Trophoblast cell (in vitro differentiated cells and primary cell): ENCODE measurements at regions not wholly inside any gene's neighbourhood (a gene's known extent, or its start where the extent isn't known, plus 50 kb on each side); places are given as distances from the start of the nearest gene placed in this dataset.

Experiments
- DNase-seq, 2 donors: peaks; one replicate each; pipeline ENCODE4 v3.0.0-alpha.2; 2016
- H2AFZ ChIP-seq: 2 replicates; pipeline ENCODE4 v1.6.1; 2013; ENCODE audit warnings: low read length, moderate library complexity, mild to moderate bottlenecking; ENCODE audit not compliant: insufficient read depth, poor library complexity
- H2AK5ac ChIP-seq: 2 replicates; pipeline ENCODE4 v1.6.1; 2013; ENCODE audit warnings: mild to moderate bottlenecking, low read length
- H2BK120ac ChIP-seq: 2 replicates; pipeline ENCODE4 v1.6.1; 2013; ENCODE audit warnings: low read length, mild to moderate bottlenecking, moderate library complexity; ENCODE audit not compliant: insufficient read depth, poor library complexity
- H2BK12ac ChIP-seq: 2 replicates; pipeline ENCODE4 v1.6.1; 2013; ENCODE audit warnings: mild to moderate bottlenecking, low read length, moderate library complexity
- H2BK5ac ChIP-seq: 2 replicates; pipeline ENCODE4 v1.6.1; 2013; ENCODE audit warnings: low read length, low read depth, moderate library complexity, mild to moderate bottlenecking; ENCODE audit not compliant: poor library complexity
- H3K14ac ChIP-seq: 2 replicates; pipeline ENCODE4 v1.6.1; 2013; ENCODE audit warnings: mild to moderate bottlenecking, low read length
- H3K18ac ChIP-seq: 2 replicates; pipeline ENCODE4 v1.6.1; 2013; ENCODE audit warnings: mild to moderate bottlenecking, low read length
- H3K23ac ChIP-seq: 2 replicates; pipeline ENCODE4 v1.6.1; 2013; ENCODE audit warnings: low read length
- H3K27ac ChIP-seq: 2 replicates; pipeline ENCODE4 v1.5.1; 2013; ENCODE audit warnings: low read depth, mild to moderate bottlenecking, inconsistent platforms, low read length, moderate library complexity
- H3K27me3 ChIP-seq: 2 replicates; pipeline ENCODE4 v1.6.1; 2013; ENCODE audit warnings: inconsistent platforms, mild to moderate bottlenecking, low read length, moderate library complexity; ENCODE audit not compliant: insufficient read depth
- H3K36me3 ChIP-seq, 2 experiments: 1 replicate in 1 of 2; 2 replicates in 1 of 2; pipeline ENCODE4 v1.6.1; 2013; ENCODE audit warnings: low read length in 2 of 2, mild to moderate bottlenecking in 2 of 2, moderate library complexity in 1 of 2; ENCODE audit not compliant: insufficient read depth in 2 of 2, control insufficient read depth in 1 of 2
- H3K4ac ChIP-seq: 2 replicates; pipeline ENCODE4 v1.6.1; 2013; ENCODE audit warnings: low read depth, mild to moderate bottlenecking, low read length, moderate library complexity
- H3K4me1 ChIP-seq, 2 experiments: 1 replicate in 1 of 2; 2 replicates in 1 of 2; pipeline ENCODE4 v1.6.1; 2013; ENCODE audit warnings: low read length in 2 of 2, mild to moderate bottlenecking in 2 of 2, moderate library complexity in 1 of 2; ENCODE audit not compliant: insufficient read depth in 2 of 2, control insufficient read depth in 1 of 2
- H3K4me2 ChIP-seq: 2 replicates; pipeline ENCODE4 v1.6.1; 2013; ENCODE audit warnings: inconsistent platforms, mild to moderate bottlenecking, low read length, moderate library complexity
- H3K4me3 ChIP-seq: 2 replicates; pipeline ENCODE4 v1.5.1; 2013; ENCODE audit warnings: mild to moderate bottlenecking, low read depth, low read length, inconsistent platforms
- H3K79me1 ChIP-seq: one replicate; pipeline ENCODE4 v1.6.1; 2013; ENCODE audit warnings: low read length
- H3K79me2 ChIP-seq: 2 replicates; pipeline ENCODE4 v1.6.1; 2013; ENCODE audit warnings: low read length, mild to moderate bottlenecking; ENCODE audit not compliant: control insufficient read depth, insufficient read depth, poor library complexity
- H3K9ac ChIP-seq: 2 replicates; pipeline ENCODE4 v1.6.1; 2013; ENCODE audit warnings: mild to moderate bottlenecking, low read length
- H3K9me3 ChIP-seq: 2 replicates; pipeline ENCODE4 v1.6.1; 2013; ENCODE audit warnings: low read depth, mild to moderate bottlenecking, control low read depth, inconsistent platforms, low read length; ENCODE audit not compliant: insufficient read depth
- H4K12ac ChIP-seq: 2 replicates; pipeline ENCODE4 v1.6.1; 2013; ENCODE audit warnings: low read depth, mild to moderate bottlenecking, low read length, moderate library complexity
- H4K8ac ChIP-seq: 2 replicates; pipeline ENCODE4 v1.6.1; 2013; ENCODE audit warnings: low read depth, mild to moderate bottlenecking, low read length, moderate library complexity
- H4K91ac ChIP-seq: one replicate; pipeline ENCODE4 v1.6.1; 2013; ENCODE audit warnings: low read depth, mild to moderate bottlenecking, low read length, moderate library complexity
- WGBS: extraction: QIAGEN DNeasy Blood & Tissue Kit; methylation state at CpG from one replicate; pipeline ENCODE4 v1.1.7; 2013; ENCODE audit warnings: missing lambda C conversion rate; ENCODE audit not compliant: insufficient read length, insufficient coverage; ENCODE audit errors: extremely low coverage; 5-methylcytosine and 5-hydroxymethylcytosine counted together

GRCh38 chr12:94712815-94713515 lies 62.6 kb upstream of the TMCC3 start:
- H3K23ac ChIP-seq, result no peak overlapping the region

DNA sequence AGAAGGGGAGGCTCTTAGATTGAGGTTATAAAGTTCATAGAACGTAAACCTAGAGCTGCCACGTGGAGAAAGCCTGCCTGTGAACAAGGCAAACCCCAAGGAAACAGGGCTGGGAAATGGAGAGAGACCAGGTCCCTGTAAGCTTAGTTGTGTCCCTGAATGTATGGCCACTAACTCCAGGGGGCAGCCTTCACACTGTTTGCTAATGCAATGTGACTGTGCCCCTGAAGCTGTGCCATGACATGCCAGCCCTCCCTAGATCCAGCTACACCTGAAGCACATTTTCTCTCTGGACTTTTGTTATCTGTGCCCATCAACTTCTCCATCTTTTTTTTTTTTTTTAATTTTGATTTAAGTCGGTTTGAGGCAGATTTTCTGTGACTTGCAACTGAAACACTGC lies 60.6 kb upstream of the TMCC3 start:
- Histone ChIP-seq H2BK120ac (no peak overlapping the region), H4K8ac (no peak overlapping the region), H2BK12ac (no peak overlapping the region), H3K36me3 (no peaks in the 10 kb centered on the region), H3K18ac (no peak overlapping the region), H3K9ac (no peak overlapping the region), H2BK5ac (no peak overlapping the region), H2AFZ (no peak overlapping the region), H3K79me2 (no peaks in the 10 kb centered on the region), H3K27me3 (no peaks in the 10 kb centered on the region), H3K4me3 (no peak overlapping the region), H4K12ac (no peak overlapping the region), H3K4me2 (no peak overlapping the region), H3K79me1 (no peaks in the 10 kb centered on the region), H3K4me1 (no peaks in the 10 kb centered on the region), H3K14ac (no peak overlapping the region), H2AK5ac (no peak overlapping the region), H3K23ac (no peak overlapping the region), H4K91ac (no peak overlapping the region), H3K4ac (no peak overlapping the region), H3K27ac (no peak overlapping the region), H3K9me3 (no peaks in the 10 kb centered on the region)
- no CpG with 5 or more reads among the region's 3 CpGs for WGBS
- DNase-seq, result peak in 1 of 2 donors; percentile 47

More at GRCh38 chr12:94712815-94713515, 62.6 kb upstream of the TMCC3 start:
- Histone ChIP-seq H3K9me3 (peaks cover 2% of the 10 kb centered on the region), H3K79me2 (no peaks in the 10 kb centered on the region), H4K8ac (no peak overlapping the region), H3K4me3 (no peak overlapping the region), H4K12ac (no peak overlapping the region), H2BK5ac (no peak overlapping the region), H2AFZ (no peak overlapping the region), H2BK12ac (no peak overlapping the region), H3K18ac (no peak overlapping the region), H3K36me3 (no peaks in the 10 kb centered on the region), H2BK120ac (no peak overlapping the region), H3K79me1 (no peaks in the 10 kb centered on the region), H3K27ac (no peak overlapping the region), H3K4ac (no peak overlapping the region), H3K4me2 (no peak overlapping the region), H3K9ac (no peak overlapping the region), H2AK5ac (no peak overlapping the region), H4K91ac (no peak overlapping the region), H3K27me3 (no peaks in the 10 kb centered on the region), H3K14ac (no peak overlapping the region), H3K4me1 (no peaks in the 10 kb centered on the region)
- DNase-seq, result peak in 1 of 2 donors; percentile 43
- no CpG with 5 or more reads among the region's 7 CpGs for WGBS

DNA sequence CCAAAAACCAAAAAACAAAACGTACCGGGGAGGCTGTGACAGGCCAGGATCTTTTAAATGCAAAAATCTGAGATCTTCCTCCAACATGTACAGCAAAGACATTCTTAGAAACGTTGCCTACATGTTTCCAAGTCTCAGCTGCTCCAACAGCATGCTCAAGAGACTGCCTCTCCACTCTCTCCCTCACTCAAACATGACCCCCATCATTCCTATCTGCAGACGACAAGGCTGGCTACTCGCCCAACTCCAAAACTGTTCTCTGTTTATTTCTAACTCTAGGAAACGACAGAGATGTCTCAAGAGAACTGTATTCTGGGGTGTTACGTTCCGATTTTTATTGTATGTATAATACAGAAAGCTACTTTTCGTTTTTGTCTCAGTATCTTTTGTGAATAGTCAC lies 57.5 kb upstream of the TMCC3 start:
- Histone ChIP-seq H3K79me2 (no peaks in the 10 kb centered on the region), H3K9me3 (no peaks in the 10 kb centered on the region), H3K4me3 (no peak overlapping the region), H3K23ac (no peak overlapping the region), H3K4me1 (no peaks in the 10 kb centered on the region), H3K27ac (no peak overlapping the region), H2AK5ac (no peak overlapping the region), H3K14ac (no peak overlapping the region), H2BK12ac (no peak overlapping the region), H4K91ac (no peak overlapping the region), H4K8ac (no peak overlapping the region), H3K18ac (no peak overlapping the region), H3K9ac (no peak overlapping the region), H3K4me2 (no peak overlapping the region), H3K36me3 (no peaks in the 10 kb centered on the region), H3K27me3 (no peaks in the 10 kb centered on the region), H3K4ac (no peak overlapping the region), H2BK5ac (no peak overlapping the region), H2AFZ (no peak overlapping the region), H2BK120ac (no peak overlapping the region), H4K12ac (no peak overlapping the region), H3K79me1 (no peaks in the 10 kb centered on the region)
- peak; percentile 20 to 61 for DNase-seq
- WGBS, result no CpG with 5 or more reads among the region's 9 CpGs

DNA sequence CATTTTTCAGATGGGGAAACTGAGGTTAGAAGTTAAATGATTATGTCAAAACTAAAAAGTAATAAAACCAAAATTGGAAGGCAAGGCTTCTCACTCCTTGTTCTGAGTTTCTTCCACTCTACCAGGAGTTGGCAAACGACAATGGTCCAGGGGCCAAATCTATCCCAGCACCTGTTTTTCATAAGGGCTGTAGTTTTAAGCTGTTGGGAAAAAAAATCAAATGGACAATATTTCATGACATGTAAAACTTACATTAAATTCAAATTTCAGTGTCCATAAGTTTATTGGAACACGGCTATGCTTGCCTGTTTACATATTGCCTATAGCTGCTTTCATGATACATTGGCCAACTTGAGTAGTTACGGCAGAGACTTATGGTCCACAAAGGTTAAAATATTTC lies 56.7 kb upstream of the TMCC3 start:
- no peak overlapping the region for H2BK5ac ChIP-seq
- no peak overlapping the region for H4K91ac ChIP-seq
- DNase-seq, result no peak
- H3K36me3 ChIP-seq, result no peaks in the 10 kb centered on the region
- H3K27ac ChIP-seq, result no peak overlapping the region
- no peak overlapping the region for H4K8ac ChIP-seq
- H3K79me1 ChIP-seq, result no peaks in the 10 kb centered on the region
- no CpG with 5 or more reads among the region's 3 CpGs for WGBS
- no peak overlapping the region for H2AK5ac ChIP-seq
- no peak overlapping the region for H3K23ac ChIP-seq
- no peaks in the 10 kb centered on the region for H3K9me3 ChIP-seq
- H2AFZ ChIP-seq, result no peak overlapping the region
- H3K4me1 ChIP-seq, result no peaks in the 10 kb centered on the region
- no peak overlapping the region for H2BK120ac ChIP-seq
- H3K14ac ChIP-seq, result no peak overlapping the region
- no peaks in the 10 kb centered on the region for H3K27me3 ChIP-seq
- no peak overlapping the region for H2BK12ac ChIP-seq
- H3K4me3 ChIP-seq, result no peak overlapping the region
- no peak overlapping the region for H4K12ac ChIP-seq
- no peak overlapping the region for H3K4ac ChIP-seq
- H3K18ac ChIP-seq, result no peak overlapping the region
- H3K4me2 ChIP-seq, result no peak overlapping the region
- H3K79me2 ChIP-seq, result no peaks in the 10 kb centered on the region
- no peak overlapping the region for H3K9ac ChIP-seq
